SK-N-MC (cell line): ENCODE measurements at regions not wholly inside any gene's neighbourhood (a gene's known extent, or its start where the extent isn't known, plus 50 kb on each side); places are given as distances from the start of the nearest gene placed in this dataset.

Experiments used
- EZH2 ChIP-seq: fragments of 200-600 bp; sonication (generic); IDR thresholded peaks from one replicate; pipeline ENCODE4 v1.6.1; 2017; ENCODE audit warnings: antibody characterized with exemption
- POLR2AphosphoS5 ChIP-seq: IDR thresholded peaks from 2 replicates; pipeline ENCODE4 v1.6.1; 2012; ENCODE audit warnings: mild to moderate bottlenecking, low read depth, low read length, borderline replicate concordance

DNA sequence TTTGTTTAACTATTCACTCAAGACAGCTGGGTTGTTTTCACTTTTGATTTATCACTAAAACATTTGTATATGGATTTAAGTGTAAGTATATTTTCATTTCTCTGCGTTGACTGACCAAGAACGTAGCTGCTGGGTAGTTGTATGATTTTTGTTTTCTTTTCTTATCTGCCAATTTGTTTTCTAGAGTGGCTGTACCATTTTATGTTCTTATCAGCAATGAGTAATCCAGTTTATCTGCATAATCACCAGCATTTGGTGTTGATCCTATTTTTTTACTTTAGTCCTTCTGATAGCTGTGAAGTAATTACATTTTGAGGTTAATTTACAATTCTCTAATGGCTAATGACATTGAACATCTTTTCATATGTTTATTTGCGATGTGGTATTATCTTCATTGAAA, 1178.4 kb upstream of the TMEFF2 start:
- TF ChIP-seq POLR2AphosphoS5 (no peak), EZH2 (no peak)
